Fibroblast of lung (primary cell): ENCODE measurements at regions not wholly inside any gene's neighbourhood (a gene's known extent, or its start where the extent isn't known, plus 50 kb on each side); places are given as distances from the start of the nearest gene placed in this dataset.

Experiments
- DNase-seq, 2 donors: peaks; one replicate each; pipeline versions ENCODE4 v3.0.0 to v3.0.0-alpha.2; 2010; ENCODE audit warnings: low read depth in 2 of 2
- H2AFZ ChIP-seq: 2 replicates; pipeline ENCODE4 v1.5.1; 2012; ENCODE audit warnings: low read length, control low read depth, inconsistent platforms
- H3K27ac ChIP-seq: 2 replicates; pipeline ENCODE4 v1.5.1; 2011; ENCODE audit warnings: low read length, control low read depth; ENCODE audit not compliant: insufficient read depth
- H3K27me3 ChIP-seq: 2 replicates; pipeline ENCODE4 v1.5.1; 2011; ENCODE audit warnings: mild to moderate bottlenecking, low read length; ENCODE audit not compliant: control insufficient read depth, insufficient read depth
- H3K36me3 ChIP-seq: 2 replicates; pipeline ENCODE4 v1.5.1; 2011; ENCODE audit warnings: low read length; ENCODE audit not compliant: control insufficient read depth, insufficient read depth
- H3K4me1 ChIP-seq: 2 replicates; pipeline ENCODE4 v1.5.1; 2011; ENCODE audit warnings: low read length; ENCODE audit not compliant: control insufficient read depth, insufficient read depth; ENCODE audit errors: extremely low read depth
- H3K4me2 ChIP-seq: 2 replicates; pipeline ENCODE4 v1.5.1; 2011; ENCODE audit warnings: low read length, control low read depth; ENCODE audit not compliant: insufficient read depth; ENCODE audit errors: extremely low read depth
- H3K4me3 ChIP-seq, 4 experiments: fragments of 200-600 bp in 1 of 4; sonication (generic) in 1 of 4; replicated peaks in 1 of 4; 2 replicates each; pipeline ENCODE4 v1.5.1; 2011 to 2016; ENCODE audit warnings: low read length in 4 of 4, low read depth in 3 of 4, mild to moderate bottlenecking in 3 of 4, control low read depth in 2 of 4, inconsistent platforms in 1 of 4, mixed read lengths in 1 of 4; ENCODE audit not compliant: insufficient read depth in 1 of 4; ENCODE audit errors: control extremely low read depth in 1 of 4
- H3K79me2 ChIP-seq: 2 replicates; pipeline ENCODE4 v1.5.1; 2012; ENCODE audit warnings: mild to moderate bottlenecking, low read length, inconsistent platforms; ENCODE audit not compliant: control insufficient read depth, insufficient read depth
- H3K9ac ChIP-seq: 2 replicates; pipeline ENCODE4 v1.5.1; 2011; ENCODE audit warnings: mild to moderate bottlenecking, low read length, control low read depth; ENCODE audit not compliant: insufficient read depth
- H3K9me3 ChIP-seq: 2 replicates; pipeline ENCODE4 v1.5.1; 2012; ENCODE audit warnings: low read depth, low read length; ENCODE audit not compliant: control insufficient read depth, insufficient read depth
- H4K20me1 ChIP-seq: 2 replicates; pipeline ENCODE4 v1.5.1; 2011; ENCODE audit warnings: low read length; ENCODE audit not compliant: control insufficient read depth, insufficient read depth; ENCODE audit errors: extremely low read depth
- CTCF ChIP-seq, 2 donors: IDR thresholded peaks in 1 of 2; conservative IDR thresholded peaks in 1 of 2; 1 replicate in 1 of 2; 2 replicates in 1 of 2; pipeline ENCODE4 v1.5.1; 2011 to 2012; ENCODE audit warnings: low read length in 2 of 2, control low read depth in 1 of 2, inconsistent platforms in 1 of 2, low read depth in 1 of 2, mild to moderate bottlenecking in 1 of 2
- EZH2 ChIP-seq: IDR thresholded peaks from 2 replicates; pipeline ENCODE4 v1.5.1; 2012; ENCODE audit warnings: low read length, control low read depth, mild to moderate bottlenecking; ENCODE audit errors: missing control alignments

GRCh38 chr15:93941697-93942096 lies 289.7 kb upstream of the MCTP2 start:
- TF ChIP-seq EZH2 (no peak), CTCF (conservative IDR thresholded peaks at IDR 0.05 in 1 of 2, IDR thresholded peaks at IDR 0.05 in 1 of 2; ENCODE audit: low read depth in 1 of 2, low read length in 2 of 2) (no peak)
- H2AFZ ChIP-seq, result no peak overlapping the region
- DNase-seq, result no peak

GRCh38 chr15:93940226-93940625 lies 291.1 kb upstream of the MCTP2 start:
- Histone ChIP-seq H3K9me3 (no peaks in the 10 kb centered on the region), H3K27ac (no peak overlapping the region), H3K4me2 (no peak overlapping the region), H4K20me1 (no peaks in the 10 kb centered on the region), H3K27me3 (no peaks in the 10 kb centered on the region), H3K79me2 (no peaks in the 10 kb centered on the region), H3K4me1 (no peaks in the 10 kb centered on the region), H2AFZ (no peak overlapping the region), H3K4me3 (no peak overlapping the region), H3K36me3 (no peaks in the 10 kb centered on the region), H3K9ac (no peak overlapping the region)
- TF ChIP-seq EZH2 (no peak), CTCF (conservative IDR thresholded peaks at IDR 0.05 in 1 of 2, IDR thresholded peaks at IDR 0.05 in 1 of 2; ENCODE audit: low read depth in 1 of 2, low read length in 2 of 2) (no peak)
- DNase-seq, result no peak

More at GRCh38 chr15:93941697-93942096, 289.7 kb upstream of the MCTP2 start:
- no peaks in the 10 kb centered on the region for H4K20me1 ChIP-seq
- H3K9me3 ChIP-seq, result no peaks in the 10 kb centered on the region
- no peak overlapping the region for H3K9ac ChIP-seq
- no peak overlapping the region for H3K27ac ChIP-seq
- H3K4me2 ChIP-seq, result no peak overlapping the region
- H3K4me3 ChIP-seq, result no peak overlapping the region
- no peaks in the 10 kb centered on the region for H3K79me2 ChIP-seq
- H3K27me3 ChIP-seq, result no peaks in the 10 kb centered on the region
- no peaks in the 10 kb centered on the region for H3K4me1 ChIP-seq
- no peaks in the 10 kb centered on the region for H3K36me3 ChIP-seq

GRCh38 chr15:93932164-93932776 lies 299.1 kb upstream of the MCTP2 start:
- Histone ChIP-seq H3K36me3 (no peaks in the 10 kb centered on the region), H3K4me2 (no peak overlapping the region), H3K4me3 (no peak overlapping the region), H3K9me3 (no peaks in the 10 kb centered on the region), H4K20me1 (no peaks in the 10 kb centered on the region), H3K27me3 (no peaks in the 10 kb centered on the region), H3K4me1 (no peaks in the 10 kb centered on the region), H3K79me2 (no peaks in the 10 kb centered on the region), H2AFZ (no peak overlapping the region), H3K27ac (no peak overlapping the region), H3K9ac (no peak overlapping the region)
- TF ChIP-seq EZH2, result no peak
- DNase-seq, result no peak
